Kidney epithelial cell (primary cell): ENCODE measurements at regions not wholly inside any gene's neighbourhood (a gene's known extent, or its start where the extent isn't known, plus 50 kb on each side); places are given as distances from the start of the nearest gene placed in this dataset.

ENCODE experiments used
- DNase-seq: peaks from one replicate; pipeline ENCODE4 v3.0.0-alpha.2; 2010; ENCODE audit warnings: low read depth
- H3K27me3 ChIP-seq: 2 replicates; pipeline ENCODE4 v1.6.0; 2011; ENCODE audit warnings: low read length; ENCODE audit not compliant: control insufficient read depth, insufficient read depth
- H3K36me3 ChIP-seq: 2 replicates; pipeline ENCODE4 v1.5.1; 2011; ENCODE audit warnings: low read length; ENCODE audit not compliant: control insufficient read depth, insufficient read depth
- H3K4me3 ChIP-seq: 2 replicates; pipeline ENCODE4 v1.5.1; 2011; ENCODE audit warnings: low read depth, mild to moderate bottlenecking, control low read depth, low read length
- TF ChIP-seq, protein P1 (sequence below): IDR thresholded peaks from 2 replicates; pipeline ENCODE4 v1.5.1; 2011; ENCODE audit warnings: mild to moderate bottlenecking, moderate library complexity, low read length, control low read depth, inconsistent platforms; ENCODE audit not compliant: insufficient read depth, poor library complexity, severe bottlenecking

DNA sequence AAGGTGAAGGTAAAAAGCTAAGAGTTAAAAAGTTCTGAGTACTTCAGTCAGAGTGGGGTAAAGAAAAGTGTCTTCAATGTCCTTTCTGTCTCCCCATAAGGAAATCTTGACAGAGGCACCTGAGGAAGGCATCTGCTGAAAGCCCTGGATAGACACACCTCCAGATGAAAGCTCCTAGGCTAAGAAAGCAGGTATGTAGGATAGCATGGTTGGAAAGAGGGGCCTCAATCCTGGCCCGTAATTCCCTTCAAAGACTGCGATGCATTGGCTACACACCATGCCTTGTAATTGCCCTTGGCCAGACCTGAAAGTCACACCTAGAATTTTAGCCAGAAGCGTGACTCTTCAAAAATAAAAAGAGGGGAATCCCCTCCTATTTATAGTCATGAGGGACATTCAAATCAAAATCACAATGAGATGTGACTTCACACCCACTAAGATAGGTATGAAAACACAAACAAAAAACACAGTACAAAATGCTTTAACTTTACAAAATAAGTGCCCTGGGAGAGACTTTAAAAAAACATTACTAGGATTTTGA is 809.7 kb downstream of the IPMK start:
- Histone ChIP-seq H3K36me3 (no peaks in the 10 kb centered on the region), H3K4me3 (no peak overlapping the region), H3K27me3 (no peaks in the 10 kb centered on the region)
- no peak for DNase-seq
- TF ChIP-seq, protein P1, sequence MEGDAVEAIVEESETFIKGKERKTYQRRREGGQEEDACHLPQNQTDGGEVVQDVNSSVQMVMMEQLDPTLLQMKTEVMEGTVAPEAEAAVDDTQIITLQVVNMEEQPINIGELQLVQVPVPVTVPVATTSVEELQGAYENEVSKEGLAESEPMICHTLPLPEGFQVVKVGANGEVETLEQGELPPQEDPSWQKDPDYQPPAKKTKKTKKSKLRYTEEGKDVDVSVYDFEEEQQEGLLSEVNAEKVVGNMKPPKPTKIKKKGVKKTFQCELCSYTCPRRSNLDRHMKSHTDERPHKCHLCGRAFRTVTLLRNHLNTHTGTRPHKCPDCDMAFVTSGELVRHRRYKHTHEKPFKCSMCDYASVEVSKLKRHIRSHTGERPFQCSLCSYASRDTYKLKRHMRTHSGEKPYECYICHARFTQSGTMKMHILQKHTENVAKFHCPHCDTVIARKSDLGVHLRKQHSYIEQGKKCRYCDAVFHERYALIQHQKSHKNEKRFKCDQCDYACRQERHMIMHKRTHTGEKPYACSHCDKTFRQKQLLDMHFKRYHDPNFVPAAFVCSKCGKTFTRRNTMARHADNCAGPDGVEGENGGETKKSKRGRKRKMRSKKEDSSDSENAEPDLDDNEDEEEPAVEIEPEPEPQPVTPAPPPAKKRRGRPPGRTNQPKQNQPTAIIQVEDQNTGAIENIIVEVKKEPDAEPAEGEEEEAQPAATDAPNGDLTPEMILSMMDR = no peak

DNA sequence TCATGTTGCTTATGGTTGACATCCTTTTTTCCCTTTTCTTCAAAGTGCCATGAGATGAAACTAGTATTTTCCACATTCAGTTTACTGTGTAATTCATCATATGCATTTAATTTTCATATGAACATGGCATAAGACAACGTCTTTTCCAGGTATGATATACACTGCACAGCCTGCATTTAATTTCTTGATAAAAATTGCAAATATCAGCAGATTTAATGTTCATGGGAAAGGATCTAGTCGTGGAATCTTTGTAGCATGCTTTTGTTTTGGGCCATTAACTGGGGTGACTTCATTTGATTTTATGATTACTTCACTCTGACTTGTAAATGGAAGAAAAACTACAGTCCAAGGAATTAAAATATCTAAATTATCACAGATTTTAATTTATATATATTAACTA is 837.3 kb downstream of the IPMK start:
- TF ChIP-seq, protein P1 = no peak
- Histone ChIP-seq H3K4me3 (no peak overlapping the region), H3K27me3 (no peaks in the 10 kb centered on the region), H3K36me3 (no peaks in the 10 kb centered on the region)
- no peak for DNase-seq

DNA sequence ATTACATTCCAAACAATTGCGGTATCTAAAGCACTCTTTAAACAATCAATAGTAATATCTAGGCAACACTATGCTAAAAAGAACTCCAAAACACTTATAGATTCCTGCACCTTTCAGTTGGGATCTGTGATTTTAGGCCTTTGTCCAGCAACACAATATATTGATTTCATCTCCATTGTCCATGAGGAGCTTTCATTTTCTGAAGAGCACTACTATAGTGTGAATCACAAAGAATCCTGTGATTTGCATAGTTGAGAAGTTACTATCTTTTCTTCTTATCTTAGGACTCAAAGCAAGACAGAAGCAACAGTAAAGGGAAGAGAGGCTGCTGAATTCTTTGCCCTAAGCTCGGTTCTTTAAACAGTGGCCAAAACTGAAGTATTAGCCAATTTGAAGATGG is 846.8 kb downstream of the IPMK start:
- Histone ChIP-seq H3K4me3 (no peak overlapping the region), H3K36me3 (no peaks in the 10 kb centered on the region), H3K27me3 (no peaks in the 10 kb centered on the region)
- TF ChIP-seq, protein P1 = no peak
- DNase-seq = no peak

DNA sequence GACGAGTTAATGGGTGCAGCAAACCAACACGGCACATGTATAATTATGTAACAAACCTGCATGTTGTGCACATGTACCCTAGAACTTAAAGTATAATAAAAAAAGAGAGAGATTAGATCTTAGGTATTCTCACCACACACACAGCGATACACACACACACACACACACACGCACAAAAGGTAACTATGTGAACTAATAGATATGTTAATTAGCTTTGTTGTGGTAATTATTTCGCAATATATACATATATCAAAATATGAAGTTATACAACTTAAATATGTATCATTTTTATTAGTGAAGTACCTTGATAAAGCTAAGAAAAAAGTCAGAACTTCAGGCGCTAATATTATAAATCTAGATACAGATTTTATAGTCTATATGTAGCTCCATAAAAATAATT is 849.2 kb downstream of the IPMK start:
- no peaks in the 10 kb centered on the region for H3K27me3 ChIP-seq
- no peaks in the 10 kb centered on the region for H3K36me3 ChIP-seq
- no peak for DNase-seq
- H3K4me3 ChIP-seq = no peak overlapping the region
- TF ChIP-seq, protein P1 = no peak

DNA sequence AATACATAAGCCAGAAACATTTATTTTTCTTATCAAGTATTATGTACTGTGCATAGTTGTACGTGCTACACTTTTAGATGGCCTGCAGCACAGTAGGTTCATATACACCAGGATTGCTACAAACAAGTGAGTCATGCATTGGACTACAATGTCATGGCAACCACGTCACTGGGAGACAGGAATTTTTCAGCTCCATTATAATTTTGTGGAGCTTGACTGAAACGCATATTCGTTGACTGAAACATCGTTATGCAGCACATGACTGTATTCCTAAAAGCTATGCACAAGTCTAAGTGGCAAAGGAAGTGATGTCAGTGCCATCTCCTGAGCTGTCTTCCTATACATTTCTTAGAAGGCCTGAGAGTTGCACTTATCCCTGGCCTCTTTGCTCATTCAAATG is 871.8 kb downstream of the IPMK start:
- H3K27me3 ChIP-seq = no peaks in the 10 kb centered on the region
- TF ChIP-seq, protein P1 = no peak
- H3K4me3 ChIP-seq = no peak overlapping the region
- no peaks in the 10 kb centered on the region for H3K36me3 ChIP-seq
- no peak for DNase-seq

DNA sequence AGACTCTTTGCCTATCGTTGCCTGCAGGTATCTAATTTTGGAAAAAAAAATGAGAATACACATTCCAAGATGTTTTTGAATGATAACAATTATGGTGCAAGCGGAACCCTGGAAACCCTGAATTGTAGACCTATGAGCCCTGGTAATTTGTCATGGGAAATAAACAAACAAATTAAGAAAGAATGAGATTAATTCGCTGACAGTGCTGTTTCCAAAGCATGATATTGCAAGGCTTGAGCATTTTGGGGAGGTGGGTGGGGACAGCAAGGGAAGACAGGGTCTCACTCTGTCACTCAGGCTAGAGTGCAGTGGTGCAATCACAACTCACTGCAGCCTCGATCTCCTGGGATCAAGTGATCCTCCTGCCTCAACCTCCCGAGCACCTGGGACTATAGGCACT is 900.3 kb downstream of the IPMK start:
- no peak overlapping the region for H3K4me3 ChIP-seq
- no peak for DNase-seq
- TF ChIP-seq, protein P1 = no peak
- H3K36me3 ChIP-seq = no peaks in the 10 kb centered on the region
- H3K27me3 ChIP-seq = no peaks in the 10 kb centered on the region
